GM06990 (cell line): ENCODE measurements at regions not wholly inside any gene's neighbourhood (a gene's known extent, or its start where the extent isn't known, plus 50 kb on each side); places are given as distances from the start of the nearest gene placed in this dataset.

Experiments used
- DNase-seq: peaks from one replicate; pipeline ENCODE4 v3.0.0-alpha.2; 2011; ENCODE audit not compliant: insufficient read length; ENCODE audit errors: extremely low read depth
- H3K27me3 ChIP-seq: replicated peaks from 2 replicates; pipeline ENCODE4 v1.6.0; 2011; ENCODE audit warnings: low read length; ENCODE audit not compliant: control insufficient read depth, insufficient read depth
- H3K36me3 ChIP-seq: 2 replicates; pipeline ENCODE4 v1.5.1; 2011; ENCODE audit warnings: low read length; ENCODE audit not compliant: control insufficient read depth, insufficient read depth
- H3K4me3 ChIP-seq: replicated peaks from 2 replicates; pipeline ENCODE4 v1.5.1; 2011; ENCODE audit warnings: low read depth, mild to moderate bottlenecking, control low read depth, low read length
- TF ChIP-seq, protein P1 (sequence below): IDR thresholded peaks from 2 replicates; pipeline ENCODE4 v1.5.1; 2011; ENCODE audit warnings: low read length, control low read depth, mild to moderate bottlenecking, inconsistent platforms; ENCODE audit not compliant: insufficient read depth, poor library complexity, severe bottlenecking

DNA sequence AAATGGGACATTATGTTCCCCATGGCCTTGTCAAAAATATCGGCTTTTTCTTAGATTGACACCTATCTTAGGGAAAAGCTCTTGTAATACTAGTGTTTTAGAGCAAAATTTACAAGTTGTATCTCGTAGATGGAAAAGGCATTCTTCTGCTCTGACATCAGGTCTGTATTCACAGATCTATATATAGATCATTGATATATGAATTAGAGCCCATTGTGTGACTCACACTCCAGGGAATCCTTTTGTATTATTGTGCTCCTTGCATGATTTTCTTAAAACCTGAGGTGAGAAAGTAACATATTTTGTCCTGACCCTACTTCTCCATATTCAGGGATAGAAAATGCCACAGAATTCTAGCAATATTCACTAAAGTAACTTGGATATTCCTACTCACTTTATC, 1160.8 kb upstream of the B3GALT2 start:
- Histone ChIP-seq H3K36me3 (no peaks in the 10 kb centered on the region), H3K27me3 (no peaks in the 10 kb centered on the region), H3K4me3 (no peak overlapping the region)
- TF ChIP-seq, protein P1, sequence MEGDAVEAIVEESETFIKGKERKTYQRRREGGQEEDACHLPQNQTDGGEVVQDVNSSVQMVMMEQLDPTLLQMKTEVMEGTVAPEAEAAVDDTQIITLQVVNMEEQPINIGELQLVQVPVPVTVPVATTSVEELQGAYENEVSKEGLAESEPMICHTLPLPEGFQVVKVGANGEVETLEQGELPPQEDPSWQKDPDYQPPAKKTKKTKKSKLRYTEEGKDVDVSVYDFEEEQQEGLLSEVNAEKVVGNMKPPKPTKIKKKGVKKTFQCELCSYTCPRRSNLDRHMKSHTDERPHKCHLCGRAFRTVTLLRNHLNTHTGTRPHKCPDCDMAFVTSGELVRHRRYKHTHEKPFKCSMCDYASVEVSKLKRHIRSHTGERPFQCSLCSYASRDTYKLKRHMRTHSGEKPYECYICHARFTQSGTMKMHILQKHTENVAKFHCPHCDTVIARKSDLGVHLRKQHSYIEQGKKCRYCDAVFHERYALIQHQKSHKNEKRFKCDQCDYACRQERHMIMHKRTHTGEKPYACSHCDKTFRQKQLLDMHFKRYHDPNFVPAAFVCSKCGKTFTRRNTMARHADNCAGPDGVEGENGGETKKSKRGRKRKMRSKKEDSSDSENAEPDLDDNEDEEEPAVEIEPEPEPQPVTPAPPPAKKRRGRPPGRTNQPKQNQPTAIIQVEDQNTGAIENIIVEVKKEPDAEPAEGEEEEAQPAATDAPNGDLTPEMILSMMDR = no peak
- no peak for DNase-seq

- no peak for DNase-seq
- TF ChIP-seq, protein P1 = peak; percentile 50
- no peak overlapping the region for H3K4me3 ChIP-seq
- no peaks in the 10 kb centered on the region for H3K27me3 ChIP-seq
- no peaks in the 10 kb centered on the region for H3K36me3 ChIP-seq
Measured at GRCh38 chr1:194342484-194343262, 1156.3 kb upstream of the B3GALT2 start.

GRCh38 chr1:194341587-194341986, 1155.2 kb upstream of the B3GALT2 start:
- H3K4me3 ChIP-seq = no peak overlapping the region
- DNase-seq = no peak
- H3K36me3 ChIP-seq = no peaks in the 10 kb centered on the region
- no peaks in the 10 kb centered on the region for H3K27me3 ChIP-seq
- TF ChIP-seq, protein P1 = no peak

GRCh38 chr1:194339471-194339870, 1153.1 kb upstream of the B3GALT2 start:
- H3K27me3 ChIP-seq = no peaks in the 10 kb centered on the region
- DNase-seq = no peak

DNA sequence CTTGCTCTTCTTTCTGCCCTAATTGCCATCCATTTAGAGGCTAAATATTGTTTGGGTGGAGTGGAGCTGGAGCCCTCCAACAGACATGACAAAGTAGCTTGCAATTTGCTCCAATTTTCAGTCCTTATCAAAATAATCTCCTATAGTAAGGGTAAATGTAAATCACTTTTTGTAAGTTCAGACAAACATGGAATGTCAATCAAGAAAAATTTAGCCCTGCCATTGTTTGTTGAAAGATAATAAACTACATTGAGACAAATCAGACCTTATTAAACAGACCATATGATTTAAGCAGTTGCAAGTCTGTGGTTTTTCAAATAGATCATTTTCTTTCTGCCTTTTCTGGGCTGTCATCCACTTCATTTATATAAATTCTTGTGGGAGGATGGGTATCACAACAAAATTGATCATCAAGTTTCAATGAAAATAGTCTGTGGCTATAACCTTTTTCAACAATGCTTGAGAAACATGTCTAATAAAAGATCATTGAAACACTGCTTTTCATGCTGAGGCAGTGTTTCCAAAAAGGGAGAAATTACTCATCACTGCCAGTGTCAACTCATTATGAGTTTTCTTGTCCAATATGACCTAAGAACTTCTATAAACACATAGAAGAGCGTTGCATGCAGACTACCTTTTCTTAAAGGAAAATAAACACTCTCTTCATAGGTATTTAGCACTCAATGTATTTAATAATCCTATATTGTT, 1152.0 kb upstream of the B3GALT2 start:
- no peaks in the 10 kb centered on the region for H3K27me3 ChIP-seq
- TF ChIP-seq, protein P1 = no peak
- no peaks in the 10 kb centered on the region for H3K36me3 ChIP-seq
- H3K4me3 ChIP-seq = no peak overlapping the region
- no peak for DNase-seq

More at GRCh38 chr1:194339471-194339870, 1153.1 kb upstream of the B3GALT2 start:
- no peaks in the 10 kb centered on the region for H3K36me3 ChIP-seq
- TF ChIP-seq, protein P1 = no peak
- H3K4me3 ChIP-seq = no peak overlapping the region
